B cell (primary cell): ENCODE measurements at regions not wholly inside any gene's neighbourhood (a gene's known extent, or its start where the extent isn't known, plus 50 kb on each side); places are given as distances from the start of the nearest gene placed in this dataset.

Experiments used
- ATAC-seq: fragments of 200-7000 bp; cut with Tn5 transposase; one replicate; pipeline ENCODE4 v1.10.0; 2021; ENCODE audit warnings: low read depth, mild to moderate bottlenecking, moderate number of reproducible peaks, moderate library complexity
- CTCF ChIA-PET: fragments of 350-600 bp; sonication (Branson Sonifier 250); formaldehyde crosslinking; loops from one replicate; lab custom pipeline; 2021; ENCODE audit warnings: antibody characterized with exemption, inconsistent platforms; lab: Charles Lee
- POLR2A ChIA-PET: fragments of 350-600 bp; sonication (Branson Sonifier 250); formaldehyde crosslinking; loops from one replicate; lab custom pipeline; 2021; ENCODE audit warnings: antibody characterized with exemption; lab: Charles Lee
- DNase-seq: peaks from one replicate; pipeline ENCODE4 v3.0.0; 2013
- H2AFZ ChIP-seq: 2 replicates; pipeline ENCODE4 v1.6.1; 2012; ENCODE audit warnings: mild to moderate bottlenecking, low read depth, low read length; ENCODE audit not compliant: insufficient read depth, poor library complexity, severe bottlenecking
- H3K27ac ChIP-seq, 2 donors: 1 replicate in 1 of 2; 2 replicates in 1 of 2; pipeline ENCODE4 v1.5.1; 2012 to 2013; ENCODE audit warnings: low read length in 2 of 2, mild to moderate bottlenecking in 2 of 2, moderate library complexity in 1 of 2
- H3K27me3 ChIP-seq, 4 experiments: fragments of 200-600 bp in 1 of 4; sonication (generic) in 1 of 4; replicated peaks in 1 of 4; 1 replicate in 2 of 4; 2 replicates in 2 of 4; pipeline versions ENCODE4 v1.6.1 to v1.7.0; 2013 to 2016; ENCODE audit warnings: low read length in 3 of 4, mild to moderate bottlenecking in 2 of 4, mixed read lengths in 1 of 4, moderate library complexity in 1 of 4; ENCODE audit not compliant: insufficient read depth in 4 of 4, control insufficient read depth in 3 of 4; ENCODE audit errors: control extremely low read depth in 1 of 4
- H3K36me3 ChIP-seq, 2 experiments: replicated peaks in 1 of 2; 1 replicate in 1 of 2; 2 replicates in 1 of 2; pipeline versions ENCODE4 v1.6.1 to v1.7.1; 2013; ENCODE audit warnings: low read length in 1 of 2; ENCODE audit not compliant: insufficient read depth in 2 of 2, control insufficient read depth in 1 of 2; ENCODE audit errors: control extremely low read depth in 1 of 2, extremely low read depth in 1 of 2
- H3K4me1 ChIP-seq, 2 donors: fragments of 200-600 bp in 1 of 2; sonication (generic) in 1 of 2; 1 replicate in 1 of 2; 2 replicates in 1 of 2; pipeline versions ENCODE4 v1.5.1 to v1.6.1; 2013 to 2017; ENCODE audit warnings: low read length in 2 of 2; ENCODE audit not compliant: control insufficient read depth in 2 of 2, insufficient read depth in 2 of 2
- H3K4me2 ChIP-seq: replicated peaks from 2 replicates; pipeline ENCODE3; 2012; ENCODE audit warnings: mild to moderate bottlenecking, low read depth, low read length; ENCODE audit not compliant: poor library complexity, severe bottlenecking
- H3K4me3 ChIP-seq, 5 experiments: fragments of 200-600 bp in 1 of 5; sonication (generic) in 1 of 5; 1 replicate in 3 of 5; 2 replicates in 2 of 5; pipeline versions ENCODE4 v1.5.1 to v1.7.0; 2011 to 2016; ENCODE audit warnings: low read length in 4 of 5, mild to moderate bottlenecking in 4 of 5, low read depth in 2 of 5, control low read depth in 1 of 5, moderate library complexity in 1 of 5; ENCODE audit not compliant: insufficient read depth in 1 of 5; ENCODE audit errors: control extremely low read depth in 1 of 5, extremely low read depth in 1 of 5
- H3K79me2 ChIP-seq: fragments of 200-600 bp; sonication (generic); one replicate; pipeline ENCODE4 v1.6.0; 2016; ENCODE audit warnings: low read length; ENCODE audit not compliant: control insufficient read depth, insufficient read depth
- H3K9ac ChIP-seq: fragments of 200-600 bp; sonication (generic); 2 replicates; pipeline ENCODE4 v1.6.1; 2017; ENCODE audit warnings: mild to moderate bottlenecking, low read length, moderate library complexity
- H3K9me3 ChIP-seq, 3 donors: one replicate each; pipeline versions ENCODE4 v1.6.1 to v1.7.1; 2013; ENCODE audit warnings: low read length in 2 of 3; ENCODE audit not compliant: control insufficient read depth in 2 of 3, insufficient read depth in 1 of 3; ENCODE audit errors: control extremely low read depth in 1 of 3
- H4K20me1 ChIP-seq: 2 replicates; pipeline ENCODE4 v1.6.0; 2012; ENCODE audit warnings: mild to moderate bottlenecking, low read length; ENCODE audit not compliant: insufficient read depth, control insufficient read depth, poor library complexity, severe bottlenecking
- H3K27ac Mint-ChIP-seq: one replicate; pipeline ENCODE4 v1.8.0; 2021; ENCODE audit warnings: mixed read lengths
- H3K27me3 Mint-ChIP-seq: one replicate; pipeline ENCODE4 v1.8.0; 2021; ENCODE audit warnings: mixed read lengths
- H3K4me1 Mint-ChIP-seq: one replicate; pipeline ENCODE4 v1.8.0; 2021; ENCODE audit warnings: mixed read lengths
- H3K4me3 Mint-ChIP-seq: one replicate; pipeline ENCODE4 v1.8.0; 2021; ENCODE audit warnings: mixed read lengths
- H3K9me3 Mint-ChIP-seq: one replicate; pipeline ENCODE4 v1.8.0; 2022; ENCODE audit warnings: mixed read lengths; ENCODE audit not compliant: insufficient read depth
- EZH2 ChIP-seq: IDR thresholded peaks from 2 replicates; pipeline ENCODE4 v1.6.1; 2012; ENCODE audit warnings: borderline replicate concordance, low read depth, mild to moderate bottlenecking, moderate library complexity, low read length; ENCODE audit not compliant: insufficient read depth, poor library complexity, severe bottlenecking
- WGBS: methylation state at CpG from one replicate; pipeline ENCODE4 v1.1.5; 2013; ENCODE audit warnings: missing lambda C conversion rate; ENCODE audit not compliant: insufficient coverage; 5-methylcytosine and 5-hydroxymethylcytosine counted together
- intact Hi-C: fragments of 100-400 bp; cut with micrococcal nuclease; formaldehyde crosslinking; loops from one replicate; pipeline ENCODE4 v1.10.0; 2022
- TF ChIP-seq, protein P1 (sequence below): fragments of 200-600 bp; IDR thresholded peaks from one replicate; pipeline ENCODE4 v1.8.0; 2022; ENCODE audit warnings: antibody characterized with exemption, mild to moderate bottlenecking

DNA sequence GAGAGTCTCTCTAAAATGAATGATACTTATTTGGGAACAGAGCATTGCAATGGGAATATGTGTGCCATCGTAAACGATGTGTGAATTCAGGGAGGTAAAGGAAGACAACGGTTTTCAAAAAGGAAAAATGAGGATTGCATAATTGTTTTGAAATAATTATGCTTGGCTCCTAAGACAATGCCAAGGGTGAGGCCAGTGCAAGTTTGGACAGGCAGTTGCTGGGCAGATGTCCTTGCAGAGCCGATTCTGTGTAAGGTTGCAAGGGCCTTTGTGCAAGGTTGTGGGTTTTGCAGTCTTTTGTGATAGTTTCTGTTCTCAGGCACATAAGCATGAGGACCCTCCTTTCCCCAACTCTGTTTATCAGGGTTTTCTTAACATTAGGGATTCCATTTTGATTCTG lies 70.0 kb upstream of the ZNF236 start:
- no peaks in the 10 kb centered on the region for H4K20me1 ChIP-seq
- POLR2A ChIA-PET: no interaction called here
- peaks cover 3 to 31% (median 9%) of the 10 kb centered on the region in 3 donors for H3K9me3 ChIP-seq
- Mint-ChIP-seq H3K27me3 (no peaks in the 10 kb centered on the region), H3K9me3 (peaks cover 12% of the 10 kb centered on the region), H3K4me1 (no peaks in the 10 kb centered on the region), H3K27ac (no peak overlapping the region), H3K4me3 (no peak overlapping the region)
- no peaks in the 10 kb centered on the region for H3K36me3 ChIP-seq
- no peak overlapping the region for H3K27ac ChIP-seq
- no peak for ATAC-seq
- H3K27me3 ChIP-seq: no peaks in the 10 kb centered on the region
- no peak overlapping the region for H3K9ac ChIP-seq
- WGBS: 94% methylated on average over 4 of the region's 4 CpGs
- TF ChIP-seq, protein P1, sequence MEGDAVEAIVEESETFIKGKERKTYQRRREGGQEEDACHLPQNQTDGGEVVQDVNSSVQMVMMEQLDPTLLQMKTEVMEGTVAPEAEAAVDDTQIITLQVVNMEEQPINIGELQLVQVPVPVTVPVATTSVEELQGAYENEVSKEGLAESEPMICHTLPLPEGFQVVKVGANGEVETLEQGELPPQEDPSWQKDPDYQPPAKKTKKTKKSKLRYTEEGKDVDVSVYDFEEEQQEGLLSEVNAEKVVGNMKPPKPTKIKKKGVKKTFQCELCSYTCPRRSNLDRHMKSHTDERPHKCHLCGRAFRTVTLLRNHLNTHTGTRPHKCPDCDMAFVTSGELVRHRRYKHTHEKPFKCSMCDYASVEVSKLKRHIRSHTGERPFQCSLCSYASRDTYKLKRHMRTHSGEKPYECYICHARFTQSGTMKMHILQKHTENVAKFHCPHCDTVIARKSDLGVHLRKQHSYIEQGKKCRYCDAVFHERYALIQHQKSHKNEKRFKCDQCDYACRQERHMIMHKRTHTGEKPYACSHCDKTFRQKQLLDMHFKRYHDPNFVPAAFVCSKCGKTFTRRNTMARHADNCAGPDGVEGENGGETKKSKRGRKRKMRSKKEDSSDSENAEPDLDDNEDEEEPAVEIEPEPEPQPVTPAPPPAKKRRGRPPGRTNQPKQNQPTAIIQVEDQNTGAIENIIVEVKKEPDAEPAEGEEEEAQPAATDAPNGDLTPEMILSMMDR: no peak
- no peak for TF ChIP-seq EZH2
- CTCF ChIA-PET: interaction anchor here (0.7 kb wide), 1 partner anchor 58 kb away, joined by 3 read pairs; no protein-coding TSS in a partner anchor
- intact Hi-C loops: no loop called here
- no peak overlapping the region for H3K4me3 ChIP-seq
- H2AFZ ChIP-seq: no peak overlapping the region
- no peaks in the 10 kb centered on the region for H3K79me2 ChIP-seq
- DNase-seq: no peak
- no peaks in the 10 kb centered on the region for H3K4me1 ChIP-seq
- H3K4me2 ChIP-seq: no peak overlapping the region

DNA sequence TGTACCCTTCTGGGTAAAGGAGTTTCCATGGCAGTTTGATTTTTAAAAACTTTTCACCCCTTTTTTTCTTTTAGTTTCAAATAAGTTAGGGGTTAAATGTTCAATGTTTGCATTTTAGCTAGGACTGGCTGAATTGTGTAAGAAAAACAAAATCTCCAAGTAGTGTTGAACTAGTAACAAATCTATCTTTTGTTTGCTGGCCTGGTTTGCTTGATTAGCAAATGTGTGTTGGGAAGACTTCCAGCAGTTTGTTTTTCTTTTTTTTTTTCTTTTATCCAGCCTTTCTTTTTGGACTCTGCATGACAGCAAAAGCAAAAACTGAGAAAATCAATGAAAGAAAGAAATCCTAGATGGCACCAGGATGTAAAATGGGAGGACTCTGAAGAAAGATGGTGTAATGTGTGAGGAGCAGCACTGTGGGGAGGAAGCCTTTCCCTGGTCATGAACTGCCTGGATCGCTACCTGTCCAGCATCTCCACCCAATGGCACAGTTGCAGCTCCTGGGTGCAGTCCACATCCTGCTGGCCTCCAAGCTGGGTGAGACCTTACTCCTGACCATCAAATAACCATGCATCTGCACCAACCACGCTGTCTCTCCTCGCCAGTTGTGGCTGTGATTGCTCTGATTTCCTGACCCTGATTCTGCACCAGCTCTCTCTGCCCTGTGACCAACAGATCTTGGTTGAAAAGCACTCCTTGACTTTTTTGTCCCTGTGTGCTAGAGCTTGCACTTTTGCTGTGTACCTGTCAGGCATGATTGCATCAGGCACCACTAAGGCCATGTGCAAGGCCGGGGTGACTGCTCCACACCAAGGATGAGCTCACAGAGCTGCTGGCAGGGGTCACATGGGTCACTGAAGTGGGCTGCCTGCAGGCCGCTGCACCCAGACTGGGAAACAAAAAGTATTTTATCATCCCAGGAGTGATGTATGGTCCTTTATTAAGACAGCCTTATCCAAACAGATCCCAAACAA lies 71.2 kb upstream of the ZNF236 start:
- ATAC-seq (no peak), DNase-seq (no peak)
- Histone ChIP-seq H3K27ac (no peak overlapping the region), H3K4me3 (no peak overlapping the region), H4K20me1 (no peaks in the 10 kb centered on the region), H3K4me1 (no peaks in the 10 kb centered on the region), H3K79me2 (no peaks in the 10 kb centered on the region), H3K9ac (no peak overlapping the region), H2AFZ (no peak overlapping the region), H3K36me3 (no peaks in the 10 kb centered on the region), H3K9me3 (peaks cover 3 to 31% (median 9%) of the 10 kb centered on the region in 3 donors), H3K4me2 (no peak overlapping the region), H3K27me3 (no peaks in the 10 kb centered on the region)
- TF ChIP-seq, protein P1: no peak
- no peak for TF ChIP-seq EZH2
- CTCF ChIA-PET: no interaction called here
- POLR2A ChIA-PET: no interaction called here
- peaks cover 12% of the 10 kb centered on the region for H3K9me3 Mint-ChIP-seq
- no peak overlapping the region for H3K27ac Mint-ChIP-seq
- no peaks in the 10 kb centered on the region for H3K27me3 Mint-ChIP-seq
- whole genome bisulfite sequencing: 91% methylated on average over 4 of the region's 5 CpGs
- no peak overlapping the region for H3K4me3 Mint-ChIP-seq
- intact Hi-C loops: no loop called here
- no peaks in the 10 kb centered on the region for H3K4me1 Mint-ChIP-seq
